Neuron (in vitro differentiated cells): ENCODE measurements at regions not wholly inside any gene's neighbourhood (a gene's known extent, or its start where the extent isn't known, plus 50 kb on each side); places are given as distances from the start of the nearest gene placed in this dataset.
A peak's percentile ranks its signal among the peaks of the same experiment; 100 is the strongest.

Source experiments
- H2AFZ ChIP-seq: one replicate; pipeline ENCODE4 v1.6.1; 2013; ENCODE audit warnings: low read depth, mild to moderate bottlenecking, inconsistent platforms, low read length, moderate library complexity
- H3K27me3 ChIP-seq: one replicate; pipeline ENCODE4 v1.6.1; 2013; ENCODE audit warnings: low read length; ENCODE audit not compliant: insufficient read depth
- H3K36me3 ChIP-seq: one replicate; pipeline ENCODE4 v1.6.1; 2013; ENCODE audit warnings: low read length; ENCODE audit not compliant: insufficient read depth
- H3K4me1 ChIP-seq: one replicate; pipeline ENCODE4 v1.6.1; 2013; ENCODE audit warnings: low read length; ENCODE audit not compliant: insufficient read depth
- H3K4me3 ChIP-seq: 2 replicates; pipeline ENCODE4 v1.5.1; 2013; ENCODE audit warnings: mild to moderate bottlenecking, low read length, moderate library complexity
- H3K9me3 ChIP-seq: one replicate; pipeline ENCODE4 v1.6.1; 2013; ENCODE audit warnings: low read length

- Histone ChIP-seq H3K9me3 (no peaks in the 10 kb centered on the region), H3K36me3 (no peaks in the 10 kb centered on the region), H3K4me1 (no peaks in the 10 kb centered on the region), H3K4me3 (no peak overlapping the region), H2AFZ (no peak overlapping the region), H3K27me3 (no peaks in the 10 kb centered on the region)
Measured at GRCh38 chr4:156280686-156281085, 327.0 kb upstream of the CTSO start.

- Histone ChIP-seq H3K27me3 (no peaks in the 10 kb centered on the region), H2AFZ (no peak overlapping the region), H3K4me1 (no peaks in the 10 kb centered on the region), H3K9me3 (no peaks in the 10 kb centered on the region), H3K4me3 (no peak overlapping the region), H3K36me3 (no peaks in the 10 kb centered on the region)
Measured at GRCh38 chr4:156265407-156265806, 311.7 kb upstream of the CTSO start.

GRCh38 chr4:156261230-156261629, 307.6 kb upstream of the CTSO start:
- Histone ChIP-seq H3K36me3 (no peaks in the 10 kb centered on the region), H2AFZ (no peak overlapping the region), H3K4me1 (no peaks in the 10 kb centered on the region), H3K4me3 (no peak overlapping the region), H3K9me3 (no peaks in the 10 kb centered on the region), H3K27me3 (no peaks in the 10 kb centered on the region)

GRCh38 chr4:156255230-156256007, 301.8 kb upstream of the CTSO start:
- Histone ChIP-seq H3K36me3 (no peaks in the 10 kb centered on the region), H3K27me3 (no peaks in the 10 kb centered on the region), H3K9me3 (no peaks in the 10 kb centered on the region), H3K4me3 (no peak overlapping the region), H3K4me1 (peaks cover 19% of the 10 kb centered on the region), H2AFZ (peak overlapping the region; percentile 18)

GRCh38 chr4:156252358-156252921, 298.8 kb upstream of the CTSO start:
- Histone ChIP-seq H3K4me1 (peaks cover 19% of the 10 kb centered on the region), H2AFZ (no peak overlapping the region), H3K4me3 (no peak overlapping the region), H3K9me3 (no peaks in the 10 kb centered on the region), H3K36me3 (no peaks in the 10 kb centered on the region), H3K27me3 (no peaks in the 10 kb centered on the region)

- H3K36me3 ChIP-seq = no peaks in the 10 kb centered on the region
- H2AFZ ChIP-seq = no peak overlapping the region
- H3K4me1 ChIP-seq = peaks cover 19% of the 10 kb centered on the region
- H3K27me3 ChIP-seq = no peaks in the 10 kb centered on the region
- H3K4me3 ChIP-seq = no peak overlapping the region
- H3K9me3 ChIP-seq = no peaks in the 10 kb centered on the region
Measured at GRCh38 chr4:156251373-156252065, 297.9 kb upstream of the CTSO start.

GRCh38 chr4:156248917-156249316, 295.3 kb upstream of the CTSO start:
- Histone ChIP-seq H3K36me3 (no peaks in the 10 kb centered on the region), H3K27me3 (no peaks in the 10 kb centered on the region), H3K4me3 (no peak overlapping the region), H2AFZ (no peak overlapping the region), H3K4me1 (peaks cover 12% of the 10 kb centered on the region), H3K9me3 (no peaks in the 10 kb centered on the region)

GRCh38 chr4:156247470-156247869, 293.8 kb upstream of the CTSO start:
- no peak overlapping the region for H3K4me3 ChIP-seq
- no peaks in the 10 kb centered on the region for H3K36me3 ChIP-seq
- H2AFZ ChIP-seq = no peak overlapping the region
- no peaks in the 10 kb centered on the region for H3K27me3 ChIP-seq
- no peaks in the 10 kb centered on the region for H3K4me1 ChIP-seq
- no peaks in the 10 kb centered on the region for H3K9me3 ChIP-seq

- Histone ChIP-seq H3K4me3 (no peak overlapping the region), H2AFZ (no peak overlapping the region), H3K9me3 (no peaks in the 10 kb centered on the region), H3K36me3 (no peaks in the 10 kb centered on the region), H3K27me3 (no peaks in the 10 kb centered on the region), H3K4me1 (no peaks in the 10 kb centered on the region)
Measured at GRCh38 chr4:156243015-156243414, 289.3 kb upstream of the CTSO start.

- Histone ChIP-seq H3K4me1 (no peaks in the 10 kb centered on the region), H2AFZ (no peak overlapping the region), H3K4me3 (no peak overlapping the region), H3K27me3 (no peaks in the 10 kb centered on the region), H3K9me3 (no peaks in the 10 kb centered on the region), H3K36me3 (no peaks in the 10 kb centered on the region)
Measured at GRCh38 chr4:156242390-156242789, 288.7 kb upstream of the CTSO start.

- H3K36me3 ChIP-seq = no peaks in the 10 kb centered on the region
- H3K4me1 ChIP-seq = peaks cover 4% of the 10 kb centered on the region
- no peaks in the 10 kb centered on the region for H3K27me3 ChIP-seq
- H3K9me3 ChIP-seq = no peaks in the 10 kb centered on the region
- H2AFZ ChIP-seq = no peak overlapping the region
- H3K4me3 ChIP-seq = no peak overlapping the region
Measured at GRCh38 chr4:156241896-156242295, 288.2 kb upstream of the CTSO start.

- no peaks in the 10 kb centered on the region for H3K9me3 ChIP-seq
- no peaks in the 10 kb centered on the region for H3K27me3 ChIP-seq
- no peak overlapping the region for H2AFZ ChIP-seq
- H3K36me3 ChIP-seq = no peaks in the 10 kb centered on the region
- H3K4me1 ChIP-seq = peaks cover 4% of the 10 kb centered on the region
- H3K4me3 ChIP-seq = no peak overlapping the region
Measured at GRCh38 chr4:156238171-156238570, 284.5 kb upstream of the CTSO start.

- no peaks in the 10 kb centered on the region for H3K27me3 ChIP-seq
- no peak overlapping the region for H3K4me3 ChIP-seq
- H3K36me3 ChIP-seq = no peaks in the 10 kb centered on the region
- no peaks in the 10 kb centered on the region for H3K9me3 ChIP-seq
- peaks cover 4% of the 10 kb centered on the region for H3K4me1 ChIP-seq
- H2AFZ ChIP-seq = peak overlapping the region; percentile 77
Measured at GRCh38 chr4:156237231-156237630, 283.6 kb upstream of the CTSO start.
